ENCODE measurements at regions not wholly inside any gene's neighbourhood (a gene's known extent, or its start where the extent isn't known, plus 50 kb on each side); places are given as distances from the start of the nearest gene placed in this dataset.

GRCh38 chr10:78913219-78914059 lies 155.3 kb upstream of the ZMIZ1 start:
- Mint-ChIP-seq H3K4me1 (ENCODE audit: low read depth, unreplicated experiment) (peaks cover 7% of the 10 kb centered on the region), H3K27me3 (ENCODE audit: unreplicated experiment) (peaks cover 2% of the 10 kb centered on the region), H3K9me3 (ENCODE audit: unreplicated experiment) (peaks cover 6% of the 10 kb centered on the region), H3K27ac (ENCODE audit: unreplicated experiment) (no peak overlapping the region), H3K4me3 (ENCODE audit: unreplicated experiment) (no peak overlapping the region), H3K36me3 (ENCODE audit: unreplicated experiment) (no peaks in the 10 kb centered on the region)
- TF ChIP-seq CTCF (IDR thresholded peaks at IDR 0.05; ENCODE audit: partially characterized antibody, unreplicated experiment): no peak
- DNase-seq: peak; percentile 54

GRCh38 chr10:78914060-78914378 lies 154.7 kb upstream of the ZMIZ1 start:
- no peak for DNase-seq
- Mint-ChIP-seq H3K36me3 (ENCODE audit: unreplicated experiment) (no peaks in the 10 kb centered on the region), H3K4me3 (ENCODE audit: unreplicated experiment) (peak overlapping the region; percentile 46), H3K9me3 (ENCODE audit: unreplicated experiment) (peaks cover 6% of the 10 kb centered on the region), H3K27ac (ENCODE audit: unreplicated experiment) (no peak overlapping the region), H3K4me1 (ENCODE audit: low read depth, unreplicated experiment) (peaks cover 4% of the 10 kb centered on the region), H3K27me3 (ENCODE audit: unreplicated experiment) (peaks cover 2% of the 10 kb centered on the region)
- TF ChIP-seq CTCF (IDR thresholded peaks at IDR 0.05; ENCODE audit: partially characterized antibody, unreplicated experiment): no peak

GRCh38 chr10:78914502-78915189 lies 154.1 kb upstream of the ZMIZ1 start:
- Mint-ChIP-seq H3K4me3 (ENCODE audit: unreplicated experiment) (peak overlapping the region; percentile 46), H3K27me3 (ENCODE audit: unreplicated experiment) (peaks cover 2% of the 10 kb centered on the region), H3K27ac (ENCODE audit: unreplicated experiment) (no peak overlapping the region), H3K36me3 (ENCODE audit: unreplicated experiment) (no peaks in the 10 kb centered on the region), H3K9me3 (ENCODE audit: unreplicated experiment) (peaks cover 6% of the 10 kb centered on the region), H3K4me1 (ENCODE audit: low read depth, unreplicated experiment) (peaks cover 4% of the 10 kb centered on the region)
- DNase-seq: no peak
- TF ChIP-seq CTCF (IDR thresholded peaks at IDR 0.05; ENCODE audit: partially characterized antibody, unreplicated experiment): no peak

- Mint-ChIP-seq H3K27ac (ENCODE audit: unreplicated experiment) (no peak overlapping the region), H3K4me3 (ENCODE audit: unreplicated experiment) (no peak overlapping the region), H3K36me3 (ENCODE audit: unreplicated experiment) (no peaks in the 10 kb centered on the region), H3K9me3 (ENCODE audit: unreplicated experiment) (peaks cover 9% of the 10 kb centered on the region), H3K27me3 (ENCODE audit: unreplicated experiment) (peaks cover 5% of the 10 kb centered on the region), H3K4me1 (ENCODE audit: low read depth, unreplicated experiment) (peaks cover 4% of the 10 kb centered on the region)
- DNase-seq: no peak
- no peak for TF ChIP-seq CTCF (IDR thresholded peaks at IDR 0.05; ENCODE audit: partially characterized antibody, unreplicated experiment)
Observed at GRCh38 chr10:78915190-78915518, 153.6 kb upstream of the ZMIZ1 start.

- H3K27me3 Mint-ChIP-seq (ENCODE audit: unreplicated experiment): peaks cover 8% of the 10 kb centered on the region
- no peak overlapping the region for H3K4me3 Mint-ChIP-seq (ENCODE audit: unreplicated experiment)
- no peak overlapping the region for H3K27ac Mint-ChIP-seq (ENCODE audit: unreplicated experiment)
- DNase-seq: no peak
- H3K9me3 Mint-ChIP-seq (ENCODE audit: unreplicated experiment): peaks cover 11% of the 10 kb centered on the region
- no peaks in the 10 kb centered on the region for H3K36me3 Mint-ChIP-seq (ENCODE audit: unreplicated experiment)
- H3K4me1 Mint-ChIP-seq (ENCODE audit: low read depth, unreplicated experiment): peaks cover 4% of the 10 kb centered on the region
- TF ChIP-seq CTCF (IDR thresholded peaks at IDR 0.05; ENCODE audit: partially characterized antibody, unreplicated experiment): no peak
Observed at GRCh38 chr10:78916227-78916626, 152.5 kb upstream of the ZMIZ1 start.
